DND-41 (cell line): ENCODE measurements at regions not wholly inside any gene's neighbourhood (a gene's known extent, or its start where the extent isn't known, plus 50 kb on each side); places are given as distances from the start of the nearest gene placed in this dataset.

Source experiments
- ATAC-seq: fragments of 200-7000 bp; cut with Tn5 transposase; 3 replicates; pipeline ENCODE4 v1.9.1; 2021; ENCODE audit warnings: low read depth; ENCODE audit not compliant: insufficient read depth
- DNase-seq: peaks from one replicate; pipeline ENCODE4 v3.0.0-alpha.2; 2020
- H2AFZ ChIP-seq: 2 replicates; pipeline ENCODE4 v1.6.0; 2012; ENCODE audit warnings: low read depth, low read length
- H3K27ac ChIP-seq: 2 replicates; pipeline ENCODE4 v1.5.1; 2012; ENCODE audit warnings: low read length, inconsistent platforms
- H3K27me3 ChIP-seq: fragments of 200-600 bp; sonication (generic); 2 replicates; pipeline ENCODE4 v1.6.0; 2012; ENCODE audit warnings: low read length, mild to moderate bottlenecking, inconsistent platforms; ENCODE audit not compliant: insufficient read depth, poor library complexity
- H3K36me3 ChIP-seq: 2 replicates; pipeline ENCODE4 v1.5.1; 2012; ENCODE audit warnings: low read length, inconsistent platforms; ENCODE audit not compliant: insufficient read depth
- H3K4me1 ChIP-seq: 2 replicates; pipeline ENCODE4 v1.5.1; 2012; ENCODE audit warnings: mild to moderate bottlenecking, low read length; ENCODE audit not compliant: insufficient read depth
- H3K4me2 ChIP-seq: 2 replicates; pipeline ENCODE4 v1.6.0; 2012; ENCODE audit warnings: mild to moderate bottlenecking, moderate library complexity, low read length, inconsistent platforms; ENCODE audit not compliant: insufficient read depth
- H3K4me3 ChIP-seq, 2 experiments: fragments of 200-600 bp in 1 of 2; shearing (Covaris generic) in 1 of 2; 2 replicates each; pipeline ENCODE4 v1.5.1; 2012 to 2016; ENCODE audit warnings: inconsistent platforms in 2 of 2, low read length in 2 of 2, mild to moderate bottlenecking in 2 of 2, low read depth in 1 of 2, moderate library complexity in 1 of 2
- H3K79me2 ChIP-seq: 2 replicates; pipeline ENCODE4 v1.6.0; 2012; ENCODE audit warnings: low read length, inconsistent platforms; ENCODE audit not compliant: insufficient read depth
- H3K9ac ChIP-seq: 2 replicates; pipeline ENCODE4 v1.6.0; 2012; ENCODE audit warnings: low read depth, mild to moderate bottlenecking, inconsistent platforms, low read length, moderate library complexity
- H3K9me3 ChIP-seq: 2 replicates; pipeline ENCODE4 v1.5.1; 2012; ENCODE audit warnings: low read length, moderate library complexity, mild to moderate bottlenecking, inconsistent platforms; ENCODE audit not compliant: insufficient read depth, severe bottlenecking
- H4K20me1 ChIP-seq: 2 replicates; pipeline ENCODE4 v1.6.0; 2012; ENCODE audit warnings: low read length; ENCODE audit not compliant: insufficient read depth
- CTCF ChIP-seq: IDR thresholded peaks from 2 replicates; pipeline ENCODE4 v1.5.1; 2012; ENCODE audit warnings: borderline replicate concordance, low read length, moderate library complexity, mild to moderate bottlenecking; ENCODE audit not compliant: poor library complexity, severe bottlenecking; ENCODE audit errors: extremely low read depth
- EZH2 ChIP-seq: IDR thresholded peaks from 3 replicates; pipeline ENCODE4 v1.6.1; 2012; ENCODE audit warnings: borderline replicate concordance, low read depth, mild to moderate bottlenecking, moderate library complexity, low read length, inconsistent platforms; ENCODE audit not compliant: severe bottlenecking

- Histone ChIP-seq H3K4me3 (no peak overlapping the region), H4K20me1 (peaks cover 23% of the 10 kb centered on the region), H3K36me3 (peaks cover 83% of the 10 kb centered on the region), H3K27me3 (no peaks in the 10 kb centered on the region), H3K9ac (no peak overlapping the region), H3K79me2 (peaks cover 75% of the 10 kb centered on the region), H3K27ac (no peak overlapping the region), H3K9me3 (no peaks in the 10 kb centered on the region), H3K4me1 (peaks cover 19% of the 10 kb centered on the region), H3K4me2 (no peak overlapping the region), H2AFZ (no peak overlapping the region)
- TF ChIP-seq CTCF (no peak), EZH2 (no peak)
- no peak for DNase-seq
- no peak for ATAC-seq
These were observed 344.7 kb downstream of the CDH26 start for GRCh38 chr20:60302875-60303274.

GRCh38 chr20:60304026-60304590 is 345.9 kb downstream of the CDH26 start:
- ATAC-seq (no peak), DNase-seq (no peak)
- TF ChIP-seq CTCF (no peak), EZH2 (no peak)
- H3K4me3 ChIP-seq = no peak overlapping the region
- H3K9me3 ChIP-seq = no peaks in the 10 kb centered on the region
- peaks cover 82% of the 10 kb centered on the region for H3K36me3 ChIP-seq
- H4K20me1 ChIP-seq = peaks cover 22% of the 10 kb centered on the region
- H3K27me3 ChIP-seq = no peaks in the 10 kb centered on the region
- H3K9ac ChIP-seq = no peak overlapping the region
- H2AFZ ChIP-seq = no peak overlapping the region
- no peak overlapping the region for H3K27ac ChIP-seq
- H3K79me2 ChIP-seq = peaks cover 74% of the 10 kb centered on the region
- H3K4me1 ChIP-seq = peaks cover 9% of the 10 kb centered on the region
- no peak overlapping the region for H3K4me2 ChIP-seq

- Histone ChIP-seq H3K27ac (peak overlapping the region; percentile 11; the same call in 1 of the 2 replicates), H4K20me1 (peaks cover 16% of the 10 kb centered on the region), H3K9me3 (no peaks in the 10 kb centered on the region), H3K4me1 (peaks cover 1% of the 10 kb centered on the region; the same call in 1 of the 2 replicates), H3K9ac (no peak overlapping the region), H3K4me2 (no peak overlapping the region), H2AFZ (no peak overlapping the region), H3K36me3 (peaks cover 82% of the 10 kb centered on the region), H3K4me3 (no peak overlapping the region), H3K79me2 (peaks cover 73% of the 10 kb centered on the region), H3K27me3 (no peaks in the 10 kb centered on the region)
- no peak for ATAC-seq
- DNase-seq = no peak
- TF ChIP-seq CTCF = no peak
- TF ChIP-seq EZH2 = no peak
These were observed 346.7 kb downstream of the CDH26 start for GRCh38 chr20:60304931-60305330.

GRCh38 chr20:60306105-60306504 is 347.9 kb downstream of the CDH26 start:
- Histone ChIP-seq H3K4me3 (no peak overlapping the region), H3K36me3 (peaks cover 84% of the 10 kb centered on the region), H3K9me3 (no peaks in the 10 kb centered on the region), H3K27ac (no peak overlapping the region), H3K4me2 (no peak overlapping the region), H3K79me2 (peaks cover 69% of the 10 kb centered on the region), H2AFZ (no peak overlapping the region), H3K9ac (no peak overlapping the region), H4K20me1 (peaks cover 17% of the 10 kb centered on the region), H3K27me3 (no peaks in the 10 kb centered on the region), H3K4me1 (no peaks in the 10 kb centered on the region)
- no peak for ATAC-seq
- DNase-seq = no peak
- TF ChIP-seq EZH2 (no peak), CTCF (no peak)
